Left lobe of liver (tissue), 2 donors: ENCODE measurements at regions not wholly inside any gene's neighbourhood (a gene's known extent, or its start where the extent isn't known, plus 50 kb on each side); places are given as distances from the start of the nearest gene placed in this dataset.

Experiments used
- ATAC-seq: fragments of 200-7000 bp; cut with Tn5 transposase; one replicate; pipeline ENCODE4 v1.9.1; 2020; ENCODE audit warnings: mild to moderate bottlenecking, moderate library complexity
- DNase-seq: peaks from one replicate; pipeline ENCODE4 v3.0.0-alpha.2; 2020; ENCODE audit warnings: low spot score
- donor health status: DM: no; HTN: no; CAD: no; lungs with moderate emphysema.
- donor health status: DM: no; HTN: yes; CAD: no.

GRCh38 chr4:108342325-108342970, 173.7 kb upstream of the LEF1 start:
- no peak for DNase-seq
- no peak for ATAC-seq

GRCh38 chr4:108337923-108338322, 169.2 kb upstream of the LEF1 start:
- ATAC-seq (no peak), DNase-seq (no peak)

GRCh38 chr4:108336076-108336475, 167.3 kb upstream of the LEF1 start:
- ATAC-seq (no peak), DNase-seq (no peak)

- ATAC-seq (no peak), DNase-seq (no peak)
Measured at GRCh38 chr4:108335081-108335480, 166.3 kb upstream of the LEF1 start.

GRCh38 chr4:108334031-108334430, 165.3 kb upstream of the LEF1 start:
- DNase-seq (no peak), ATAC-seq (no peak)

GRCh38 chr4:108333353-108333942, 164.7 kb upstream of the LEF1 start:
- no peak for ATAC-seq
- no peak for DNase-seq

GRCh38 chr4:108331905-108332632, 163.3 kb upstream of the LEF1 start:
- DNase-seq, result no peak
- ATAC-seq, result no peak

- ATAC-seq, result no peak
- no peak for DNase-seq
Measured at GRCh38 chr4:108328383-108328732, 159.6 kb upstream of the LEF1 start.

GRCh38 chr4:108327642-108328382, 159.1 kb upstream of the LEF1 start:
- ATAC-seq, result no peak
- DNase-seq, result no peak

GRCh38 chr4:108325561-108325960, 156.8 kb upstream of the LEF1 start:
- no peak for ATAC-seq
- no peak for DNase-seq

- ATAC-seq, result no peak
- no peak for DNase-seq
Measured at GRCh38 chr4:108324450-108324849, 155.7 kb upstream of the LEF1 start.

- DNase-seq (no peak), ATAC-seq (no peak)
Measured at GRCh38 chr4:108322497-108322896, 153.8 kb upstream of the LEF1 start.

- DNase-seq (no peak), ATAC-seq (no peak)
Measured at GRCh38 chr4:108320061-108320460, 151.3 kb upstream of the LEF1 start.

- ATAC-seq (no peak), DNase-seq (no peak)
Measured at GRCh38 chr4:108317377-108317776, 148.6 kb upstream of the LEF1 start.

- ATAC-seq (no peak), DNase-seq (no peak)
Measured at GRCh38 chr4:108315694-108316093, 147.0 kb upstream of the LEF1 start.

- ATAC-seq, result no peak
- DNase-seq, result no peak
Measured at GRCh38 chr4:108314900-108315589, 146.3 kb upstream of the LEF1 start.

- no peak for DNase-seq
- no peak for ATAC-seq
Measured at GRCh38 chr4:108313546-108314339, 145.0 kb upstream of the LEF1 start.

- ATAC-seq (no peak), DNase-seq (no peak)
Measured at GRCh38 chr4:108311313-108311712, 142.6 kb upstream of the LEF1 start.

- no peak for DNase-seq
- no peak for ATAC-seq
Measured at GRCh38 chr4:108303488-108304177, 134.9 kb upstream of the LEF1 start.
